ENCODE measurements at regions not wholly inside any gene's neighbourhood (a gene's known extent, or its start where the extent isn't known, plus 50 kb on each side); places are given as distances from the start of the nearest gene placed in this dataset.
A peak's percentile ranks its signal among the peaks of the same experiment; 100 is the strongest.

GRCh38 chr12:45546545-45546944, 183.0 kb upstream of the ARID2 start:
- no peak for DNase-seq (ENCODE audit: low read depth, low spot score)
- in situ Hi-C loops (cut with HindIII; ENCODE audit: low pct_unique_long_range_greater_than_20kb, low sequenced_read_pairs): no loop called here

- DNase-seq (ENCODE audit: low read depth, low spot score): no peak
- in situ Hi-C loops (cut with HindIII; ENCODE audit: low pct_unique_long_range_greater_than_20kb, low sequenced_read_pairs): no loop called here
These were observed 182.4 kb upstream of the ARID2 start for GRCh38 chr12:45547132-45547531.

GRCh38 chr12:45547822-45548221, 181.7 kb upstream of the ARID2 start:
- DNase-seq (ENCODE audit: low read depth, low spot score): peak; percentile 3
- in situ Hi-C loops (cut with HindIII; ENCODE audit: low pct_unique_long_range_greater_than_20kb, low sequenced_read_pairs): no loop called here

GRCh38 chr12:45548426-45548825, 181.1 kb upstream of the ARID2 start:
- no peak for DNase-seq (ENCODE audit: low read depth, low spot score)
- in situ Hi-C loops (cut with HindIII; ENCODE audit: low pct_unique_long_range_greater_than_20kb, low sequenced_read_pairs): no loop called here

GRCh38 chr12:45549337-45549902, 180.1 kb upstream of the ARID2 start:
- in situ Hi-C loops (cut with HindIII; ENCODE audit: low pct_unique_long_range_greater_than_20kb, low sequenced_read_pairs): no loop called here
- DNase-seq (ENCODE audit: low read depth, low spot score): no peak

- no peak for DNase-seq (ENCODE audit: low read depth, low spot score)
- in situ Hi-C loops (cut with HindIII; ENCODE audit: low pct_unique_long_range_greater_than_20kb, low sequenced_read_pairs): no loop called here
These were observed 176.3 kb upstream of the ARID2 start for GRCh38 chr12:45553204-45553603.

- no peak for DNase-seq (ENCODE audit: low read depth, low spot score)
- in situ Hi-C loops (cut with HindIII; ENCODE audit: low pct_unique_long_range_greater_than_20kb, low sequenced_read_pairs): no loop called here
These were observed 172.5 kb upstream of the ARID2 start for GRCh38 chr12:45557016-45557415.

- in situ Hi-C loops (cut with HindIII; ENCODE audit: low pct_unique_long_range_greater_than_20kb, low sequenced_read_pairs): no loop called here
These were observed 171.2 kb upstream of the ARID2 start for GRCh38 chr12:45558353-45558752.

GRCh38 chr12:45559537-45559936, 170.0 kb upstream of the ARID2 start:
- in situ Hi-C loops (cut with HindIII; ENCODE audit: low pct_unique_long_range_greater_than_20kb, low sequenced_read_pairs): no loop called here
- no peak for DNase-seq (ENCODE audit: low read depth, low spot score)

More at GRCh38 chr12:45558353-45558752, 171.2 kb upstream of the ARID2 start:
- DNase-seq (ENCODE audit: low read depth, low spot score): no peak

- in situ Hi-C loops (cut with HindIII; ENCODE audit: low pct_unique_long_range_greater_than_20kb, low sequenced_read_pairs): no loop called here
- no peak for DNase-seq (ENCODE audit: low read depth, low spot score)
These were observed 168.8 kb upstream of the ARID2 start for GRCh38 chr12:45560689-45561088.

- DNase-seq (ENCODE audit: low read depth, low spot score): no peak
- in situ Hi-C loops (cut with HindIII; ENCODE audit: low pct_unique_long_range_greater_than_20kb, low sequenced_read_pairs): no loop called here
These were observed 168.0 kb upstream of the ARID2 start for GRCh38 chr12:45561488-45561887.

GRCh38 chr12:45565590-45565989, 163.9 kb upstream of the ARID2 start:
- no peak for DNase-seq (ENCODE audit: low read depth, low spot score)
- in situ Hi-C loops (cut with HindIII; ENCODE audit: low pct_unique_long_range_greater_than_20kb, low sequenced_read_pairs): no loop called here

- no peak for DNase-seq (ENCODE audit: low read depth, low spot score)
- in situ Hi-C loops (cut with HindIII; ENCODE audit: low pct_unique_long_range_greater_than_20kb, low sequenced_read_pairs): no loop called here
These were observed 163.2 kb upstream of the ARID2 start for GRCh38 chr12:45566257-45566656.

GRCh38 chr12:45568808-45569207, 160.7 kb upstream of the ARID2 start:
- in situ Hi-C loops (cut with HindIII; ENCODE audit: low pct_unique_long_range_greater_than_20kb, low sequenced_read_pairs): no loop called here

GRCh38 chr12:45570501-45570900, 159.0 kb upstream of the ARID2 start:
- in situ Hi-C loops (cut with HindIII; ENCODE audit: low pct_unique_long_range_greater_than_20kb, low sequenced_read_pairs): no loop called here
- DNase-seq (ENCODE audit: low read depth, low spot score): no peak

More at GRCh38 chr12:45568808-45569207, 160.7 kb upstream of the ARID2 start:
- DNase-seq (ENCODE audit: low read depth, low spot score): no peak

GRCh38 chr12:45572114-45572513, 157.4 kb upstream of the ARID2 start:
- DNase-seq (ENCODE audit: low read depth, low spot score): no peak
- in situ Hi-C loops (cut with HindIII; ENCODE audit: low pct_unique_long_range_greater_than_20kb, low sequenced_read_pairs): no loop called here

GRCh38 chr12:45575417-45575816, 154.1 kb upstream of the ARID2 start:
- no peak for DNase-seq (ENCODE audit: low read depth, low spot score)
- in situ Hi-C loops (cut with HindIII; ENCODE audit: low pct_unique_long_range_greater_than_20kb, low sequenced_read_pairs): no loop called here

GRCh38 chr12:45575823-45576475, 153.6 kb upstream of the ARID2 start:
- DNase-seq (ENCODE audit: low read depth, low spot score): no peak
- in situ Hi-C loops (cut with HindIII; ENCODE audit: low pct_unique_long_range_greater_than_20kb, low sequenced_read_pairs): no loop called here

GRCh38 chr12:45577844-45578399, 151.6 kb upstream of the ARID2 start:
- in situ Hi-C loops (cut with HindIII; ENCODE audit: low pct_unique_long_range_greater_than_20kb, low sequenced_read_pairs): no loop called here
- DNase-seq (ENCODE audit: low read depth, low spot score): no peak
